ENCODE measurements at regions not wholly inside any gene's neighbourhood (a gene's known extent, or its start where the extent isn't known, plus 50 kb on each side); places are given as distances from the start of the nearest gene placed in this dataset.

- no peak for TF ChIP-seq CTCF (IDR thresholded peaks at IDR 0.05)
- no peak for TF ChIP-seq POLR2AphosphoS5 (IDR thresholded peaks at IDR 0.05)
- TF ChIP-seq POLR2A (IDR thresholded peaks at IDR 0.05), result no peak
Observed at GRCh38 chr14:101065246-101065645, 161.7 kb upstream of the RTL1 start.

Data from suprapubic skin (tissue), 4 donors.